IPS-NIHi7 (cell line): ENCODE measurements at regions not wholly inside any gene's neighbourhood (a gene's known extent, or its start where the extent isn't known, plus 50 kb on each side); places are given as distances from the start of the nearest gene placed in this dataset.
"Not testable (repeated sequence)": the region's sequence is repeated elsewhere in the genome, so short reads cannot be mapped to it uniquely, and the experiment has no call there.

ENCODE experiments used
- DNase-seq: peaks from one replicate; pipeline ENCODE4 v3.0.0; 2012; ENCODE audit warnings: mixed read lengths; ENCODE audit errors: extremely low spot score

- DNase-seq, result no peak
Observed at GRCh38 chr6:81564470-81565068, 187.9 kb downstream of the TENT5A start.

- no peak for DNase-seq
Observed at GRCh38 chr6:81562169-81562568, 190.3 kb downstream of the TENT5A start.

- no peak for DNase-seq
Observed at GRCh38 chr6:81561731-81562130, 190.8 kb downstream of the TENT5A start.

- DNase-seq, result no peak
Observed at GRCh38 chr6:81561071-81561564, 191.4 kb downstream of the TENT5A start.

- DNase-seq, result no peak
Observed at GRCh38 chr6:81557811-81558210, 194.7 kb downstream of the TENT5A start.

GRCh38 chr6:81556551-81556950, 195.9 kb downstream of the TENT5A start:
- DNase-seq, result no peak

- no peak for DNase-seq
Observed at GRCh38 chr6:81553216-81553615, 199.3 kb downstream of the TENT5A start.

GRCh38 chr6:81552644-81553043, 199.8 kb downstream of the TENT5A start:
- DNase-seq, result no peak

GRCh38 chr6:81547149-81547548, 205.3 kb downstream of the TENT5A start:
- no peak for DNase-seq

- no peak for DNase-seq
Observed at GRCh38 chr6:81534934-81535465, 217.5 kb downstream of the TENT5A start.

- DNase-seq, result no peak
Observed at GRCh38 chr6:81531869-81532561, 220.5 kb downstream of the TENT5A start.

- no peak for DNase-seq
Observed at GRCh38 chr6:81517455-81517854, 235.0 kb downstream of the TENT5A start.

- DNase-seq, result no peak
Observed at GRCh38 chr6:81515562-81516453, 236.7 kb downstream of the TENT5A start.

GRCh38 chr6:81514195-81514594, 238.3 kb downstream of the TENT5A start:
- not testable (repeated sequence) for DNase-seq

GRCh38 chr6:81511423-81511822, 241.1 kb downstream of the TENT5A start:
- DNase-seq, result no peak

- DNase-seq, result no peak
Observed at GRCh38 chr6:81495999-81496398, 256.5 kb downstream of the TENT5A start.

- DNase-seq, result no peak
Observed at GRCh38 chr6:81491454-81492101, 260.9 kb downstream of the TENT5A start.

- DNase-seq, result no peak
Observed at GRCh38 chr6:81487489-81487888, 265.0 kb downstream of the TENT5A start.

- no peak for DNase-seq
Observed at GRCh38 chr6:81486234-81486633, 266.2 kb downstream of the TENT5A start.

GRCh38 chr6:81485395-81485794, 267.1 kb downstream of the TENT5A start:
- DNase-seq, result no peak

GRCh38 chr6:81484251-81484650, 268.2 kb downstream of the TENT5A start:
- no peak for DNase-seq

- no peak for DNase-seq
Observed at GRCh38 chr6:81480139-81480538, 272.3 kb downstream of the TENT5A start.
